HCT116 (cell line): ENCODE measurements at regions not wholly inside any gene's neighbourhood (a gene's known extent, or its start where the extent isn't known, plus 50 kb on each side); places are given as distances from the start of the nearest gene placed in this dataset.

ENCODE experiments used
- ATAC-seq: fragments of 200-7000 bp; cut with Tn5 transposase; 2 replicates; pipeline ENCODE4 v1.9.1; 2020; ENCODE audit warnings: mild to moderate bottlenecking, moderate library complexity
- BruUV-seq: library from RNA; stranded (reverse); fragments of 400-500 nt; replicated peaks from 2 replicates; lab custom pipeline; 2021; lab: Mats Ljungman, UMichigan
- CTCF ChIA-PET: fragments of 300-600 bp; sonication (Branson Sonifier 250); formaldehyde crosslinking; loops from one replicate; lab custom pipeline; 2021; ENCODE audit warnings: antibody characterized with exemption; lab: Charles Lee
- POLR2A ChIA-PET: fragments of 300-600, 350-600 bp; sonication (Branson Sonifier 250); formaldehyde crosslinking; loops from one replicate; lab custom pipeline; 2021; ENCODE audit warnings: antibody characterized with exemption; lab: Charles Lee
- RAD21 ChIA-PET, 2 experiments: fragments of 300-600 bp; sonication (Branson Sonifier 250); formaldehyde crosslinking; loops; one replicate each; lab custom pipeline; 2023; ENCODE audit warnings: low total read pairs in 2 of 2; ENCODE audit not compliant: uncharacterized antibody in 2 of 2, unreplicated experiment in 2 of 2, low non-redundant PET in 1 of 2; lab: Charles Lee
- DNase-seq: peaks from one replicate; pipeline ENCODE4 v3.0.0-alpha.2; 2010; ENCODE audit warnings: low read depth, low spot score
- H2AFZ ChIP-seq: fragments of 200-600 bp; shearing (Covaris generic), sonication (generic); 2 replicates; pipeline ENCODE4 v1.6.1; 2017; ENCODE audit warnings: low read depth, mixed run types, mixed read lengths, antibody characterized with exemption, low read length; ENCODE audit not compliant: poor library complexity, severe bottlenecking
- H3K27ac ChIP-seq: 2 replicates; pipeline ENCODE4 v1.5.1; 2012; ENCODE audit warnings: low read depth, low read length
- H3K27me3 ChIP-seq: fragments of 200-600 bp; sonication (generic); 2 replicates; pipeline ENCODE4 v1.6.1; 2016; ENCODE audit warnings: mixed run types, low read length, mixed read lengths; ENCODE audit not compliant: insufficient read depth
- H3K36me3 ChIP-seq, 2 experiments: fragments of 200-500 bp in 1 of 2; fragments of 200-600 bp in 1 of 2; sonication (Bioruptor generic) in 1 of 2; sonication (generic) in 1 of 2; 2 replicates each; pipeline versions ENCODE4 v1.5.1 to v1.6.1; 2014 to 2016; ENCODE audit warnings: low read length in 2 of 2, inconsistent platforms in 1 of 2, mixed read lengths in 1 of 2, mixed run types in 1 of 2; ENCODE audit not compliant: insufficient read depth in 2 of 2, control insufficient read depth in 1 of 2
- H3K4me1 ChIP-seq, 2 experiments: fragments of 200-600 bp in 1 of 2; sonication (generic) in 1 of 2; 2 replicates each; pipeline versions ENCODE4 v1.5.1 to v1.6.1; 2012 to 2017; ENCODE audit warnings: low read length in 2 of 2, inconsistent platforms in 1 of 2, mild to moderate bottlenecking in 1 of 2, mixed read lengths in 1 of 2, mixed run types in 1 of 2, moderate library complexity in 1 of 2; ENCODE audit not compliant: insufficient read depth in 2 of 2, control insufficient read depth in 1 of 2
- H3K4me2 ChIP-seq: fragments of 200-600 bp; sonication (generic); 2 replicates; pipeline ENCODE4 v1.6.1; 2017; ENCODE audit warnings: mixed run types, low read length, mixed read lengths
- H3K4me3 ChIP-seq, 2 experiments: fragments of 200-600 bp in 1 of 2; sonication (generic) in 1 of 2; replicated peaks in 1 of 2; 2 replicates each; pipeline ENCODE4 v1.5.1; 2011 to 2016; ENCODE audit warnings: low read length in 2 of 2, control low read depth in 1 of 2, low read depth in 1 of 2, mild to moderate bottlenecking in 1 of 2, mixed read lengths in 1 of 2, mixed run types in 1 of 2
- H3K79me2 ChIP-seq: fragments of 200-600 bp; sonication (generic); 2 replicates; pipeline ENCODE4 v1.6.1; 2017; ENCODE audit warnings: mild to moderate bottlenecking, mixed run types, low read length, moderate library complexity, mixed read lengths; ENCODE audit not compliant: insufficient read depth
- H3K9ac ChIP-seq: fragments of 200-600 bp; sonication (generic); 2 replicates; pipeline ENCODE4 v1.6.1; 2016; ENCODE audit warnings: low read length, mixed read lengths
- H3K9me2 ChIP-seq: fragments of 200-600 bp; sonication (generic), shearing (Covaris generic); 2 replicates; pipeline ENCODE4 v1.6.1; 2017; ENCODE audit warnings: mixed run types, mild to moderate bottlenecking, moderate library complexity; ENCODE audit not compliant: insufficient read depth
- H3K9me3 ChIP-seq, 2 experiments: fragments of 200-500 bp in 1 of 2; fragments of 200-600 bp in 1 of 2; sonication (Bioruptor generic) in 1 of 2; sonication (generic) in 1 of 2; 2 replicates each; pipeline ENCODE4 v1.6.1; 2014 to 2017; ENCODE audit warnings: low read length in 2 of 2, mixed read lengths in 2 of 2, inconsistent platforms in 1 of 2, low read depth in 1 of 2, mild to moderate bottlenecking in 1 of 2, mixed run types in 1 of 2, moderate library complexity in 1 of 2; ENCODE audit not compliant: control insufficient read depth in 1 of 2, insufficient read depth in 1 of 2
- H4K20me1 ChIP-seq: fragments of 200-600 bp; sonication (generic), shearing (Covaris generic); 2 replicates; pipeline ENCODE4 v1.6.1; 2017; ENCODE audit warnings: mixed run types, mild to moderate bottlenecking, moderate library complexity; ENCODE audit not compliant: insufficient read depth
- CBX3 ChIP-seq: IDR thresholded peaks from 2 replicates; pipeline ENCODE4 v1.6.1; 2012; ENCODE audit warnings: low read depth
- CEBPB ChIP-seq: IDR thresholded peaks from 2 replicates; pipeline ENCODE4 v1.6.1; 2012; ENCODE audit warnings: low read depth
- ELF1 ChIP-seq: IDR thresholded peaks from 2 replicates; pipeline ENCODE4 v1.6.1; 2012; ENCODE audit warnings: low read depth, borderline replicate concordance
- EZH2 ChIP-seq: fragments of 200-600 bp; sonication (generic); IDR thresholded peaks from 2 replicates; pipeline ENCODE4 v1.6.1; 2017; ENCODE audit warnings: antibody characterized with exemption, mixed run types
- EZH2phosphoT487 ChIP-seq: fragments of 200-600 bp; IDR thresholded peaks from 2 replicates; pipeline ENCODE4 v1.6.1; 2018; ENCODE audit warnings: antibody characterized with exemption, borderline replicate concordance
- FOSL1 ChIP-seq: IDR thresholded peaks from 2 replicates; pipeline ENCODE4 v1.6.1; 2012; ENCODE audit warnings: low read depth
- JUND ChIP-seq: IDR thresholded peaks from 2 replicates; pipeline ENCODE4 v1.6.1; 2012
- POLR2AphosphoS5 ChIP-seq: IDR thresholded peaks from 2 replicates; pipeline ENCODE4 v1.6.1; 2011; ENCODE audit warnings: mild to moderate bottlenecking, low read depth, low read length, moderate library complexity
- SIN3A ChIP-seq: IDR thresholded peaks from 2 replicates; pipeline ENCODE4 v1.6.1; 2012; ENCODE audit warnings: low read depth
- SP1 ChIP-seq: IDR thresholded peaks from 2 replicates; pipeline ENCODE4 v1.6.1; 2012; ENCODE audit warnings: low read depth
- SRF ChIP-seq: IDR thresholded peaks from 2 replicates; pipeline ENCODE4 v1.6.1; 2012; ENCODE audit warnings: low read depth
- YY1 ChIP-seq: IDR thresholded peaks from 2 replicates; pipeline ENCODE4 v1.6.1; 2011; ENCODE audit warnings: low read length, low read depth, moderate library complexity, mild to moderate bottlenecking; ENCODE audit not compliant: insufficient replicate concordance; ENCODE audit errors: extremely low read depth
- ZFX ChIP-seq: fragments of 450-650 bp; IDR thresholded peaks from 2 replicates; pipeline ENCODE4 v1.6.1; 2017
- ZNF274 ChIP-seq: fragments of 200-500 bp; sonication (Bioruptor generic); IDR thresholded peaks from 2 replicates; pipeline ENCODE4 v1.6.1; 2014; ENCODE audit warnings: mild to moderate bottlenecking, low read depth, low read length, inconsistent platforms
- intact Hi-C: fragments of 100-400 bp; cut with micrococcal nuclease; formaldehyde crosslinking; loops from 2 replicates; pipeline ENCODE4 v1.10.0; 2022
- TF ChIP-seq, protein P1 (sequence below): IDR thresholded peaks from 2 replicates; pipeline ENCODE4 v1.6.1; 2011; ENCODE audit warnings: mild to moderate bottlenecking, low read length, moderate library complexity; ENCODE audit not compliant: insufficient replicate concordance; ENCODE audit errors: extremely low read depth
- TF ChIP-seq, protein P2 (sequence below): IDR thresholded peaks from 2 replicates; pipeline ENCODE4 v1.6.1; 2012

DNA sequence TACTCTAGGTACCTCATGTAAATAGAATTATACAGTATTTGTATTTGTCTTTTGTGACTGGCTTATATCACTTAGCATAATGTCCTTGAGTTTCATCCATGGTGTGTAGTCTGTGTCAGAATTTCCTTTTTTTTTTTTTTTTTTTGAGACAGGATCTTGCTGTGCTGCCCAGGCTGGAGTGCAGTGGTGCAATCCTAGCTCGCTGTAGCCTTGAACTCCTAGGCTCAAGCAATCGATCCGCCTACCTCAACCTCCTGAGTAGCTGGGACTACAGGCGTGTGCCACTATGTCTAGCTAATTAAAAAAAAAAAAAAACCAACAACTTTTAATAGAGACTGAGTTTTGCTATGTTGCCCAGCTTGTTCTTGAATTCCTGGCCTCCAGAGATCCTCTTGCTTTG is 89.8 kb upstream of the PODXL start:
- no peaks in the 10 kb centered on the region for H3K4me1 ChIP-seq
- H4K20me1 ChIP-seq, result no peaks in the 10 kb centered on the region
- no peak overlapping the region for H3K4me2 ChIP-seq
- no peaks in the 10 kb centered on the region for H3K79me2 ChIP-seq
- intact Hi-C loops, result no loop called here
- POLR2A ChIA-PET, result no interaction called here
- H3K9me3 ChIP-seq, result no peaks in the 10 kb centered on the region
- H3K9ac ChIP-seq, result no peak overlapping the region
- no peak overlapping the region for H3K27ac ChIP-seq
- TF ChIP-seq ELF1, result no peak
- TF ChIP-seq CEBPB, result no peak
- no peak for TF ChIP-seq EZH2phosphoT487
- no peak for TF ChIP-seq JUND
- TF ChIP-seq YY1, result no peak
- no peaks in the 10 kb centered on the region for H3K9me2 ChIP-seq
- no TSS peak for BruUV-seq
- H3K27me3 ChIP-seq, result no peaks in the 10 kb centered on the region
- ATAC-seq, result no peak
- RAD21 ChIA-PET, result no interaction called here
- CTCF ChIA-PET, result no interaction called here
- DNase-seq, result no peak
- H3K4me3 ChIP-seq, result no peak overlapping the region
- H2AFZ ChIP-seq, result no peak overlapping the region
- no peaks in the 10 kb centered on the region for H3K36me3 ChIP-seq

DNA sequence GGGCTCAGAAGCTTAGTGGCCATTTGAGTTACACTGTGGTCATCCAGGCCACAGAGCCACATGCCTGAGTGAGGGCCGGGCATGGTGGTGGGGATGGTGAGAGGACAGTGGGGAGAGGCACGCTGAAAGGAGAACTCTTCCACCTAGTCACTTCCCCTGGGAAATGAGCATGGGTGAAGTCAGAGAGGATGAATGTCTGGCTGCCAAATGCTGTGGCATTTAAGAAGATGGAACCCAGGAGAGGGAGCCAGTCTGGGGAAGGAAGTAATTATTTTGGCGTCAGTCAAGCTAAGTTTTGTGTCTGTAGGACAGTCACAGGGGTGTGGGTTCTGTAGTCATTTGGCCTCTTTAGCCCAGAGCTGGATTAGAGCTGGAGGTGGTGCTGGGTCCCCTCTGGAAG is 86.0 kb upstream of the PODXL start:
- H3K27me3 ChIP-seq, result no peaks in the 10 kb centered on the region
- TF ChIP-seq, protein P1, sequence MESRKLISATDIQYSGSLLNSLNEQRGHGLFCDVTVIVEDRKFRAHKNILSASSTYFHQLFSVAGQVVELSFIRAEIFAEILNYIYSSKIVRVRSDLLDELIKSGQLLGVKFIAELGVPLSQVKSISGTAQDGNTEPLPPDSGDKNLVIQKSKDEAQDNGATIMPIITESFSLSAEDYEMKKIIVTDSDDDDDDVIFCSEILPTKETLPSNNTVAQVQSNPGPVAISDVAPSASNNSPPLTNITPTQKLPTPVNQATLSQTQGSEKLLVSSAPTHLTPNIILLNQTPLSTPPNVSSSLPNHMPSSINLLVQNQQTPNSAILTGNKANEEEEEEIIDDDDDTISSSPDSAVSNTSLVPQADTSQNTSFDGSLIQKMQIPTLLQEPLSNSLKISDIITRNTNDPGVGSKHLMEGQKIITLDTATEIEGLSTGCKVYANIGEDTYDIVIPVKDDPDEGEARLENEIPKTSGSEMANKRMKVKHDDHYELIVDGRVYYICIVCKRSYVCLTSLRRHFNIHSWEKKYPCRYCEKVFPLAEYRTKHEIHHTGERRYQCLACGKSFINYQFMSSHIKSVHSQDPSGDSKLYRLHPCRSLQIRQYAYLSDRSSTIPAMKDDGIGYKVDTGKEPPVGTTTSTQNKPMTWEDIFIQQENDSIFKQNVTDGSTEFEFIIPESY, result no peak
- TF ChIP-seq ZFX (no peak), POLR2AphosphoS5 (no peak), SP1 (no peak), CBX3 (no peak), EZH2 (no peak), YY1 (no peak), FOSL1 (no peak), JUND (no peak), ZNF274 (no peak), SRF (no peak), SIN3A (no peak)
- TF ChIP-seq, protein P2, sequence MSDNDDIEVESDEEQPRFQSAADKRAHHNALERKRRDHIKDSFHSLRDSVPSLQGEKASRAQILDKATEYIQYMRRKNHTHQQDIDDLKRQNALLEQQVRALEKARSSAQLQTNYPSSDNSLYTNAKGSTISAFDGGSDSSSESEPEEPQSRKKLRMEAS, result no peak
- TF ChIP-seq, all 23 proteins: peak for 0
- Histone ChIP-seq H3K9ac (no peak overlapping the region), H3K9me3 (no peaks in the 10 kb centered on the region), H3K27ac (no peak overlapping the region), H3K9me2 (no peaks in the 10 kb centered on the region), H4K20me1 (no peaks in the 10 kb centered on the region), H3K79me2 (no peaks in the 10 kb centered on the region), H3K4me2 (no peak overlapping the region), H3K4me3 (no peak overlapping the region), H3K4me1 (no peaks in the 10 kb centered on the region), H2AFZ (no peak overlapping the region), H3K36me3 (no peaks in the 10 kb centered on the region)
- ATAC-seq, result no peak
- no TSS peak for BruUV-seq
- ChIA-PET POLR2A (no interaction called here), CTCF (no interaction called here), RAD21 (no interaction called here)
- intact Hi-C loops, result no loop called here
- DNase-seq, result no peak
